PC-3 (cell line): ENCODE measurements at regions not wholly inside any gene's neighbourhood (a gene's known extent, or its start where the extent isn't known, plus 50 kb on each side); places are given as distances from the start of the nearest gene placed in this dataset.

Experiments
- CTCF ChIP-seq: fragments of 300-600 bp; sonication (generic); conservative IDR thresholded peaks from 2 replicates; pipeline ENCODE4 v1.5.1; 2017; ENCODE audit warnings: antibody characterized with exemption, low read depth, mild to moderate bottlenecking, low read length
- EZH2 ChIP-seq: fragments of 300-600 bp; sonication (generic); IDR thresholded peaks from one replicate; pipeline ENCODE4 v1.6.1; 2017; ENCODE audit warnings: antibody characterized with exemption, mild to moderate bottlenecking, low read length; ENCODE audit not compliant: unreplicated experiment
- EZH2phosphoT487 ChIP-seq: fragments of 300-600 bp; sonication (generic); IDR thresholded peaks from 2 replicates; pipeline ENCODE4 v1.6.1; 2018; ENCODE audit warnings: mild to moderate bottlenecking, antibody characterized with exemption, low read length, borderline replicate concordance

- TF ChIP-seq CTCF (no peak), EZH2phosphoT487 (no peak), EZH2 (no peak)
Measured at GRCh38 chr6:14571746-14572145, 454.2 kb downstream of the CD83 start.
